HEK293T (cell line): ENCODE measurements at regions not wholly inside any gene's neighbourhood (a gene's known extent, or its start where the extent isn't known, plus 50 kb on each side); places are given as distances from the start of the nearest gene placed in this dataset.

ENCODE experiments used
- ARNT ChIP-seq: fragments of 450-650 bp; IDR thresholded peaks from 2 replicates; pipeline ENCODE4 v1.6.1; 2017; ENCODE audit warnings: mild to moderate bottlenecking
- FOXA1 ChIP-seq: fragments of 450-650 bp; IDR thresholded peaks from 2 replicates; pipeline ENCODE4 v1.6.1; 2016; ENCODE audit warnings: mild to moderate bottlenecking
- FOXK2 ChIP-seq: fragments of 450-650 bp; IDR thresholded peaks from 2 replicates; pipeline ENCODE4 v1.6.1; 2016; ENCODE audit warnings: mild to moderate bottlenecking
- FOXM1 ChIP-seq: fragments of 450-650 bp; IDR thresholded peaks from 2 replicates; pipeline ENCODE4 v1.6.1; 2017; ENCODE audit warnings: mild to moderate bottlenecking, borderline replicate concordance
- SP1 ChIP-seq: fragments of 450-650 bp; IDR thresholded peaks from 2 replicates; pipeline ENCODE4 v1.6.1; 2017
- SUZ12 ChIP-seq: fragments of 450-650 bp; IDR thresholded peaks from 2 replicates; pipeline ENCODE4 v1.6.1; 2016; ENCODE audit warnings: mild to moderate bottlenecking
- ZNF384 ChIP-seq: fragments of 450-650 bp; IDR thresholded peaks from 2 replicates; pipeline ENCODE4 v1.6.1; 2016

- no peak for TF ChIP-seq SP1
- no peak for TF ChIP-seq FOXM1
- no peak for TF ChIP-seq ARNT
- no peak for TF ChIP-seq SUZ12
- TF ChIP-seq FOXK2: no peak
- TF ChIP-seq FOXA1: no peak
- TF ChIP-seq ZNF384: no peak
These were observed 341.2 kb downstream of the TECRL start for GRCh38 chr4:64068096-64068495.
